Choroid plexus epithelial cell (primary cell): ENCODE measurements at regions not wholly inside any gene's neighbourhood (a gene's known extent, or its start where the extent isn't known, plus 50 kb on each side); places are given as distances from the start of the nearest gene placed in this dataset.
A peak's percentile ranks its signal among the peaks of the same experiment; 100 is the strongest.

Experiments
- DNase-seq: peaks from one replicate; pipeline ENCODE4 v3.0.0-alpha.2; 2010; ENCODE audit warnings: low read depth
- H3K4me3 ChIP-seq: 2 replicates; pipeline ENCODE4 v1.5.1; 2011; ENCODE audit warnings: low read depth, mild to moderate bottlenecking, control low read depth, low read length, moderate library complexity
- CTCF ChIP-seq: conservative IDR thresholded peaks from 2 replicates; pipeline ENCODE4 v1.5.1; 2011; ENCODE audit warnings: low read depth, mild to moderate bottlenecking, control low read depth, inconsistent platforms, low read length, moderate library complexity

- no peak overlapping the region for H3K4me3 ChIP-seq
- DNase-seq: peak; percentile 81
- no peak for TF ChIP-seq CTCF
Observed at GRCh38 chr2:37794717-37795116, 123.3 kb upstream of the CDC42EP3 start.

DNA sequence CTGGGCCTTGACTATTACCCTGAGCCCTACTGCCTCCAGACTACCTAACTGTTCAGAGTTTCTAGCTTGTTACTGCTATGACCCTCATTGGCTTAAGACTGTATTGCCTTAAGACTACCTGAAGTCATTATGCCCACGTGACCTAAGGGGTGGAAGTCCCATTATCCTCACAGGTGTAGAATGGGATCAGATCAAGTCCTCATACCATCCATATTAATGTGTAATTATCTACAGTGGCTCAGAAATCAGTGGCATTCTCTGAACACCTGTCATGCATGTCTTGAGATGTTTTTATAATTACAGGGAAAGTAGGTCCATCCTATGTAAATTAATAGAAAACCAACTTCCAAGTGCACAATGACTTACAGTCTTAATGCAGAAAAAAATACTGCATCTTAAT, 124.0 kb upstream of the CDC42EP3 start:
- no peak for DNase-seq
- no peak overlapping the region for H3K4me3 ChIP-seq
- TF ChIP-seq CTCF: no peak

- DNase-seq: peak; percentile 79
- H3K4me3 ChIP-seq: no peak overlapping the region
- TF ChIP-seq CTCF: no peak
Observed at GRCh38 chr2:37795938-37796337, 124.5 kb upstream of the CDC42EP3 start.

DNA sequence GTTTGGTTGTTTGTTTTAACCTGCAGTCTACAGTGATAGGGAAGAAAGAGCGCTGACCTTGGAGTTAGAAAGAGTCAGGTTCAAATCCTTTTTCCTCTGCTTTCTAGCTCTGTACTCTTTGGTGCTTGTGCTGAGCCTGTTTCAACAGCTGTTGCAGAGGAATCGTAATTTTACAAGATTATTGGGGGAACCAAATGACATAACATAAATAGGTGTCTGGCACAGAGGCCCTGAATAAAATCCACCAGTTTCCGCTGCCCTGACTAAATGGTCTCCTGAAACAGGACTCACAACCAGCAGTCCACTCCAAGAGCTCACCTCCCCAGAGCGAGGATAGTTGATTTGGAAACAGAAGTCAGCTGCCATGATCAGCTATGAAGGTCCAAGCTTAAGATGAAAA, 125.0 kb upstream of the CDC42EP3 start:
- no peak for TF ChIP-seq CTCF
- no peak for DNase-seq
- H3K4me3 ChIP-seq: no peak overlapping the region

GRCh38 chr2:37797081-37797480, 125.6 kb upstream of the CDC42EP3 start:
- peak; percentile 67 for DNase-seq
- TF ChIP-seq CTCF: no peak
- no peak overlapping the region for H3K4me3 ChIP-seq

DNA sequence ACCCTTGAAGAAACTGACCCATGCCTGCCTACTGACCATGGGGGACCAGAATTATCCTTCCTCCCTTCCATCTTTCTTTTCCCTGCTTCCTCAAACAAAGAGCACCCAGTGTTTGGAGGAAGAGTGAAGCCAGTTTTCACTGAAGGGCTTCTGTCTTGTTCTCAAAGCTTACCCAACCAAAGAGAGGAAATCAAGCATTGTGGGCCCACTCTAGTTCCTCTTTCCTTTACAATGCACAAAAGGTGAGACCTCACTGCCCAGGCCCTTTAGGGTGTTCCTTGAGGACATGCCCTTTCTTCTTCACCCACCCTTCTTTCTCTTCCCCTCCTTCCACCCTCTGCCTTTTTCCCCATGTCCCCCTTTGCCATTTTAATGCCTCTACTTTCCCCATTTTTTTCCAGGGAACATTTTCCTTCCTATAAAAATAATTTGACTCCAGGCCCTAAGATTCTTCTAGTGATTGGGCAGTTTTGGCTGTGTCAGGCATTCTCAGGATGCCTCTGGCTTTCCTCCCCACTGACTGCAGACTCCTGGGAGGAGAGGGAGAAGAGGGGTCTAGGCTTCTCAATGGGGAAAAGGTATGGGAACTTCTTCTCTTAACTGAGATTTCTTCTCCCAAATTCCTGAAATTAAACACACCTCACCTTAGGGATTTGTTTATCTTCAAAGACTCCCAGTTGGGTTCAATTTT, 126.6 kb upstream of the RMDN2 start:
- DNase-seq: no peak
- no peak for TF ChIP-seq CTCF
- H3K4me3 ChIP-seq: no peak overlapping the region

DNA sequence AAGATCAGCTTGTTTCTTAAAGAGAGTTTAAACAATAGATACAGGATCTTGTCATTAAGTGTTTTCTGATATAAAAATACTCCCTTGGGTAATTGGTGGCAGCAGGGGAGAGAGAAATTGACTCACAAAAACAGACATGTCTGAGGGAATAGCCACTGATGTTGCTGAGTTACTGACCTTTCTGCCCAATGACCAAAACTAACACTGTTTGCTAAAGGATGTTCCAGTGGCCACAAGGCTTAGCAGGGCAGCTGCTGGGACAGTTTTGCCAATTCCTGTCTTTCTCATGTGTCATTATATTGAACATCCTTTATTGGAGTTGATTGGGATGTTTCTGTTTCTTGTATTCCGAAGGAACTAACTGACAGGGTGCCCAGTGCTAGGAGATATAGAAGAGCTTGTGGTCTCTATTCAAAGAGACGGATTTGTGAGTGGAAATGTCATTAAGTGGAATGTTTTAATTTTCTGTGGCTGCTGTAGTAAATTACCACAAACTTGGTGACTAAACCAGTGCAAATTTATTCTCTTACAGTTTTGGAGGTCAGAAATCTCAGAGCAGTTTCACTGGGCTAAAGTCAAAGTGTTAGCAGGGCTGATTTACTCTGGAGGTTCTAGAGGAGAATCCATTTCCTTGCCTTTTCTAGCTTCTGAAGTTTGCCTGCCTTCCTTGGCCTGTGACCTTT, 124.8 kb upstream of the RMDN2 start:
- no peak for DNase-seq
- H3K4me3 ChIP-seq: no peak overlapping the region
- TF ChIP-seq CTCF: no peak
